Heart right ventricle (tissue), 16 donors: ENCODE measurements at regions not wholly inside any gene's neighbourhood (a gene's known extent, or its start where the extent isn't known, plus 50 kb on each side); places are given as distances from the start of the nearest gene placed in this dataset.

ENCODE experiments used
- ATAC-seq, 8 donors: fragments of 200-7000 bp; cut with Tn5 transposase; one replicate each; pipeline ENCODE4 v1.9.1; 2020; ENCODE audit warnings: mild to moderate bottlenecking in 8 of 8, moderate library complexity in 8 of 8, moderate number of reproducible peaks in 1 of 8
- DNase-seq, 2 donors: peaks; one replicate each; pipeline ENCODE4 v3.0.0-alpha.2; 2020
- H3K27ac ChIP-seq, 10 donors: fragments of 200-600 bp; sonication (generic) in 2 of 10; one replicate each; pipeline versions ENCODE4 v1.5.0 to v1.8.0; 2020 to 2022; ENCODE audit warnings: mild to moderate bottlenecking in 3 of 10
- H3K27me3 ChIP-seq, 7 donors: fragments of 200-600 bp; one replicate each; pipeline ENCODE4 v1.8.0; 2021 to 2022; ENCODE audit warnings: mild to moderate bottlenecking in 2 of 7
- H3K36me3 ChIP-seq, 9 donors: fragments of 200-600 bp; sonication (generic) in 1 of 9; one replicate each; pipeline versions ENCODE4 v1.5.0 to v1.8.0; 2020 to 2022; ENCODE audit warnings: mild to moderate bottlenecking in 2 of 9
- H3K4me1 ChIP-seq, 9 donors: fragments of 200-600 bp; sonication (generic) in 1 of 9; one replicate each; pipeline versions ENCODE4 v1.5.0 to v1.8.0; 2020 to 2022; ENCODE audit warnings: mild to moderate bottlenecking in 4 of 9
- H3K4me3 ChIP-seq, 10 donors: fragments of 200-600 bp; sonication (generic) in 2 of 10; one replicate each; pipeline versions ENCODE4 v1.5.0 to v1.8.0; 2020 to 2022; ENCODE audit warnings: mild to moderate bottlenecking in 7 of 10, moderate library complexity in 2 of 10
- H3K9me3 ChIP-seq, 11 donors: fragments of 200-600 bp in 10 of 11; sonication (generic) in 2 of 11; one replicate each; pipeline versions ENCODE4 v1.5.0 to v1.8.0; 2013 to 2022; ENCODE audit warnings: mild to moderate bottlenecking in 2 of 11, control low read depth in 1 of 11, moderate library complexity in 1 of 11
- CTCF ChIP-seq, 9 donors: fragments of 200-600 bp; sonication (generic) in 2 of 9; IDR thresholded peaks; one replicate each; pipeline versions ENCODE4 v1.5.0 to v1.8.0; 2021 to 2022; ENCODE audit warnings: antibody characterized with exemption in 9 of 9, mild to moderate bottlenecking in 5 of 9, moderate library complexity in 1 of 9
- WGBS, 2 donors: extraction: QIAGEN DNeasy Blood & Tissue Kit; methylation state at CpG; one replicate each; pipeline ENCODE4 v1.1.7; 2013; ENCODE audit warnings: inconsistent platforms in 1 of 2; 5-methylcytosine and 5-hydroxymethylcytosine counted together
- intact Hi-C, 10 donors: fragments of 100-400 bp; cut with DNase I; formaldehyde crosslinking; loops; one replicate each; pipeline versions ENCODE4 v1.11.1 to v1.14.2; 2022
- donor health status: Arrhythmogenic right ventricular cardiomyopathy.
- donor health status: ischemic (EF 13 %, LVEDD 7.1; RV severe dilation, severe dysfunction).
- donor health status: healthy with polysubstance abuse.
- donor health status: DM: no; HTN: yes; CAD: no.
- donor health status: DM: no; HTN: no; CAD: no.
- donor health status: ischemic (EF 25% LVEDD 6.9; RV normal size, moderate dysfunction).
- donor health status: ischemic (EF 25% LVEDD 5.7; RV mildly dilated, moderate dysfunction).
- donor health status: healthy.
- donor health status: DM: yes; HTN: yes; CAD: no.
- donor health status: Ischemic cardiomyopathy.
- donor health status: ischemic (EF 35%, LVEDD 5.7; RV mildly dilated, moderate dysfunction).
- donor health status: nonischemic (EF 11% LVEDD 7.7; RV severe dilation, severe dysfunction).
- donor health status: DM: yes; HTN: yes; CAD: no.
- donor health status: PGD.
- donor health status: ischemic (EF 29% LVEDD 5.4; RV normal size, mild dysfunction).
- donor health status: nonischemic (EF 23%, LVEDD 6.1; RV moderate dilation, normal function).

DNA sequence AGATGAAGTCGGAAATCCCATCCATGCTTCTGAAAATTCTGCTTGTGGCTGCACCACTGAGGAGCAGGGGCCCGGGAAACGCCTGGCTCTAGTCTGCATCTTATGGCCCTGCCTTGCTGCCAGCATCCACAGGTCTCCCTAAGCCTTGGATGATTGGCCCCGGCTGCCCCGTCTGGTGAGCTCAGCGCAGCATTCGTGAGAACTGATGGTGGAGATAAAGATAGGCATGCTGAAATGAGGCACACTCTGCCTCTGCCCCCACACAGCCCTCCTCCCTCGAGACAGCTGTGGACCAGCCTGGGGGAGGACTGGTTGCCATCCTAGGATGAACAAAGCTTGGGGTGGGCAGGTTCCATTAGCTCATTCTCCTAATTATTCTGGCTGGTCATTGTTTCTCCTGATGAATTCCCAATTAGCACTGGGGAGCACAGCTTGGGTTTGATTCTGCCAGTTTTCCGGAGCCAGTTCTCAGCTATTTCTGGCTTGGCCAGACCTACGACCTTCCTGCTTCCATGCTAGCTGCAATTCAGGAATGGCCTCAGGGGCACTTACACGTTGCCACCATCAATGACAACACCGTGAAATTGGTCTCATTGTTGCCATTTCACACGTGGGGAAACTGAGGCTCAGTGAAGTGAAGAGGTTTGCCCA is 62.8 kb upstream of the CPEB4 start:
- no peak for DNase-seq
- WGBS, 2 donors, result 63% methylated on average over 13 of the region's 13 CpGs
- intact Hi-C loops, result no loop called here
- peak in 1 of 8 donors; percentile 27 for ATAC-seq
- Histone ChIP-seq H3K36me3 (no peaks in the 10 kb centered on the region), H3K9me3 (peaks cover 0 to 6% (median 0%) of the 10 kb centered on the region in 11 donors), H3K27ac (no peak overlapping the region), H3K4me1 (peaks cover 0 to 16% (median 8%) of the 10 kb centered on the region in 9 donors), H3K4me3 (no peak overlapping the region), H3K27me3 (no peaks in the 10 kb centered on the region)
- no peak for TF ChIP-seq CTCF (IDR thresholded peaks at IDR 0.05)

DNA sequence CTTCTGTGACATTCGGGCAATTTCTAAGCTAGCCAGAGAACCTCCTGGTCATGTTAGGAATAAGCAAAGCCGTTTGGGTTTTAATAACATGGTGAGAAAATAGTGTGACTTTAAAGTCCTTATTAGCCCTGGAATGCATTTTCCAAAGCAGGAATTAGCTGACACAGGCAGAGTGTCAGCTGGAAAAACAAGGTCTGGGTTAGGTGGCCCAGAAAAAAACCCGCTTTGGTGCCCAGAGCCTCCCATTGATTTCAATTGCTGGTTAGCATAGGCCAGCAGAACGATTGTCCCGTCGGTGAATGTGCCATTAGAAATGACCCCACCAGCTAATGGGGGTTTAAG is 62.1 kb upstream of the CPEB4 start:
- TF ChIP-seq CTCF (IDR thresholded peaks at IDR 0.05), result no peak
- H3K9me3 ChIP-seq, result peaks cover 0 to 6% (median 0%) of the 10 kb centered on the region in 11 donors
- no peak for ATAC-seq
- no peak overlapping the region for H3K27ac ChIP-seq
- no peak for DNase-seq
- H3K27me3 ChIP-seq, result no peaks in the 10 kb centered on the region
- no peaks in the 10 kb centered on the region for H3K36me3 ChIP-seq
- H3K4me3 ChIP-seq, result no peak overlapping the region
- intact Hi-C loops, result no loop called here
- 95 to 99% methylated on average over 6 of the region's 6 CpGs for WGBS, 2 donors
- peaks cover 0 to 22% (median 7%) of the 10 kb centered on the region in 9 donors for H3K4me1 ChIP-seq

- H3K4me3 ChIP-seq, result no peak overlapping the region
- peaks cover 0 to 22% (median 5%) of the 10 kb centered on the region in 9 donors for H3K4me1 ChIP-seq
- TF ChIP-seq CTCF (IDR thresholded peaks at IDR 0.05), result no peak
- DNase-seq, result no peak
- no peak overlapping the region for H3K27ac ChIP-seq
- H3K9me3 ChIP-seq, result peaks cover 0 to 6% (median 0%) of the 10 kb centered on the region in 11 donors
- WGBS, 2 donors, result 92 to 94% methylated on average over 5 of the region's 5 CpGs
- ATAC-seq, result no peak
- no peaks in the 10 kb centered on the region for H3K27me3 ChIP-seq
- no peaks in the 10 kb centered on the region for H3K36me3 ChIP-seq
- intact Hi-C loops, result no loop called here
Observed at GRCh38 chr5:173826428-173827350, 61.5 kb upstream of the CPEB4 start.

- DNase-seq (no peak), ATAC-seq (no peak)
- TF ChIP-seq CTCF (IDR thresholded peaks at IDR 0.05), result no peak
- Histone ChIP-seq H3K4me1 (peaks cover 0 to 40% (median 9%) of the 10 kb centered on the region in 9 donors), H3K27ac (no peak overlapping the region), H3K9me3 (peaks cover 0 to 6% (median 0%) of the 10 kb centered on the region in 11 donors), H3K27me3 (no peaks in the 10 kb centered on the region), H3K36me3 (no peaks in the 10 kb centered on the region), H3K4me3 (no peak overlapping the region)
- WGBS, 2 donors, result 93 to 95% methylated on average over 1 of the region's 1 CpG
- intact Hi-C loops, result no loop called here
Observed at GRCh38 chr5:173828952-173829351, 59.2 kb upstream of the CPEB4 start.
